ENCODE measurements at regions not wholly inside any gene's neighbourhood (a gene's known extent, or its start where the extent isn't known, plus 50 kb on each side); places are given as distances from the start of the nearest gene placed in this dataset.

- TF ChIP-seq, protein P1, sequence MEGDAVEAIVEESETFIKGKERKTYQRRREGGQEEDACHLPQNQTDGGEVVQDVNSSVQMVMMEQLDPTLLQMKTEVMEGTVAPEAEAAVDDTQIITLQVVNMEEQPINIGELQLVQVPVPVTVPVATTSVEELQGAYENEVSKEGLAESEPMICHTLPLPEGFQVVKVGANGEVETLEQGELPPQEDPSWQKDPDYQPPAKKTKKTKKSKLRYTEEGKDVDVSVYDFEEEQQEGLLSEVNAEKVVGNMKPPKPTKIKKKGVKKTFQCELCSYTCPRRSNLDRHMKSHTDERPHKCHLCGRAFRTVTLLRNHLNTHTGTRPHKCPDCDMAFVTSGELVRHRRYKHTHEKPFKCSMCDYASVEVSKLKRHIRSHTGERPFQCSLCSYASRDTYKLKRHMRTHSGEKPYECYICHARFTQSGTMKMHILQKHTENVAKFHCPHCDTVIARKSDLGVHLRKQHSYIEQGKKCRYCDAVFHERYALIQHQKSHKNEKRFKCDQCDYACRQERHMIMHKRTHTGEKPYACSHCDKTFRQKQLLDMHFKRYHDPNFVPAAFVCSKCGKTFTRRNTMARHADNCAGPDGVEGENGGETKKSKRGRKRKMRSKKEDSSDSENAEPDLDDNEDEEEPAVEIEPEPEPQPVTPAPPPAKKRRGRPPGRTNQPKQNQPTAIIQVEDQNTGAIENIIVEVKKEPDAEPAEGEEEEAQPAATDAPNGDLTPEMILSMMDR (IDR thresholded peaks at IDR 0.05; ENCODE audit: low read depth, low read length), result no peak
- no peak for TF ChIP-seq MYC (IDR thresholded peaks at IDR 0.05; ENCODE audit: low read depth, low read length)
Measured at GRCh38 chr10:32155075-32155516, 98.9 kb upstream of the KIF5B start.

Measured in NB4 (cell line).